ENCODE measurements at regions not wholly inside any gene's neighbourhood (a gene's known extent, or its start where the extent isn't known, plus 50 kb on each side); places are given as distances from the start of the nearest gene placed in this dataset.

DNA sequence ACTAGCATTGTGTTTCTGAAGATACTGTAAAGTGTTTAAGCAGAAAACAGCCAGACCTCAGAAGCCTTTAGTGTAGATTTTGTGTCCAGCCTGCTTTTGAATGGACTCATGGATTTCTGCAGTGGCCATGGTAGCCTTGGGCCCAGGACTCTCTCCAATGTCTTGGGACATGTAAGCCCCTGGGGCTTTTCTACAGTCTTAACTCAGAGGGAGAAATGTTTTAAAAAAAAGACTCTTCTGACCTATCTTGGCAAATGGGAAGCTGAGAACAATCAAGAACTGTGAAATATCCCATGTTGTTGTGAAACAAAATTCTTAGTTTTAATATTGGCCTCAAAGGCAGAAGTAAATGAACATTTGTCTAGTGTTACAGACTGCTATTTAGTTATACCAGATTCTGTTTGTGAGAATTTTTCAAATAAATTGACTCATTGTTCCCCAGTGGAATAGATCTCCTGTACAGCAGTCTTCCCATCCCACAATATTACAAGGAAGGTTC, 112.5 kb upstream of the DMAC1 start:
- DNase-seq, result no peak
- Histone ChIP-seq H3K27ac (no peak overlapping the region), H3K36me3 (replicated peaks in 1 of 2) (no peaks in the 10 kb centered on the region), H3K27me3 (no peaks in the 10 kb centered on the region), H3K4me3 (no peak overlapping the region), H3K4me1 (replicated peaks in 1 of 2) (no peaks in the 10 kb centered on the region), H3K9me3 (replicated peaks in 1 of 3) (no peaks in the 10 kb centered on the region)
- TF ChIP-seq POLR2A (IDR thresholded peaks at IDR 0.05), result no peak
- TF ChIP-seq, protein P1, sequence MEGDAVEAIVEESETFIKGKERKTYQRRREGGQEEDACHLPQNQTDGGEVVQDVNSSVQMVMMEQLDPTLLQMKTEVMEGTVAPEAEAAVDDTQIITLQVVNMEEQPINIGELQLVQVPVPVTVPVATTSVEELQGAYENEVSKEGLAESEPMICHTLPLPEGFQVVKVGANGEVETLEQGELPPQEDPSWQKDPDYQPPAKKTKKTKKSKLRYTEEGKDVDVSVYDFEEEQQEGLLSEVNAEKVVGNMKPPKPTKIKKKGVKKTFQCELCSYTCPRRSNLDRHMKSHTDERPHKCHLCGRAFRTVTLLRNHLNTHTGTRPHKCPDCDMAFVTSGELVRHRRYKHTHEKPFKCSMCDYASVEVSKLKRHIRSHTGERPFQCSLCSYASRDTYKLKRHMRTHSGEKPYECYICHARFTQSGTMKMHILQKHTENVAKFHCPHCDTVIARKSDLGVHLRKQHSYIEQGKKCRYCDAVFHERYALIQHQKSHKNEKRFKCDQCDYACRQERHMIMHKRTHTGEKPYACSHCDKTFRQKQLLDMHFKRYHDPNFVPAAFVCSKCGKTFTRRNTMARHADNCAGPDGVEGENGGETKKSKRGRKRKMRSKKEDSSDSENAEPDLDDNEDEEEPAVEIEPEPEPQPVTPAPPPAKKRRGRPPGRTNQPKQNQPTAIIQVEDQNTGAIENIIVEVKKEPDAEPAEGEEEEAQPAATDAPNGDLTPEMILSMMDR (IDR thresholded peaks at IDR 0.05), result no peak
- intact Hi-C loops (cut with DNase I), result no loop called here

GRCh38 chr9:7910426-7911020, 110.9 kb upstream of the DMAC1 start:
- no peaks in the 10 kb centered on the region for H3K36me3 ChIP-seq (replicated peaks in 1 of 2)
- H3K4me3 ChIP-seq, result no peak overlapping the region
- intact Hi-C loops (cut with DNase I), result no loop called here
- no peak overlapping the region for H3K27ac ChIP-seq
- no peaks in the 10 kb centered on the region for H3K4me1 ChIP-seq (replicated peaks in 1 of 2)
- no peak for TF ChIP-seq POLR2A (IDR thresholded peaks at IDR 0.05)
- WGBS, 4 donors, result 61 to 71% (median 67%) methylated on average over 6 of the region's 6 CpGs
- H3K9me3 ChIP-seq (replicated peaks in 1 of 3), result no peaks in the 10 kb centered on the region
- H3K27me3 ChIP-seq, result no peaks in the 10 kb centered on the region
- no peak for DNase-seq

DNA sequence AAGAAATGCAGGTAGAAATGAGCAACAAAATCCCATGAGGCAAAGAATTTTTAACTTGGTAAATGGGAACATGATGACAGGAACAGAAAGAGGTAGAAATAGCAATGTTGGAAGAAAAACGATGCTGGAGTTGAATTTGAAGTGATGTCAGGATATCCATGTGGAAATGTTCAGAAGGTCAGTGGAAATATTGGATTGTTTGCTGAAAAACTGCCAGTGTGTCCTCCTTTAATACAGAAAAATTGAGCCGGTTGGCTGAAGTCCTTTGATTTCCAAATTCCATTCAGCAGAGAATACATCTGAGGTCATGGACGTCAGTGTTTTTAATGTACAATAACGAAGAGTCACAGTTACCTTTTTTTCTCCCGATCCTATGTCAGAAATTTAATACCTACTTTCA, 110.0 kb upstream of the DMAC1 start:
- Histone ChIP-seq H3K27ac (no peak overlapping the region), H3K36me3 (replicated peaks in 1 of 2) (no peaks in the 10 kb centered on the region), H3K9me3 (replicated peaks in 1 of 3) (no peaks in the 10 kb centered on the region), H3K4me1 (replicated peaks in 1 of 2) (no peaks in the 10 kb centered on the region), H3K4me3 (no peak overlapping the region), H3K27me3 (no peaks in the 10 kb centered on the region)
- no peak for DNase-seq
- no peak for TF ChIP-seq POLR2A (IDR thresholded peaks at IDR 0.05)
- TF ChIP-seq, protein P1 (IDR thresholded peaks at IDR 0.05), result no peak
- intact Hi-C loops (cut with DNase I), result no loop called here
- WGBS, 4 donors, result 61 to 74% (median 72%) methylated on average over 5 of the region's 5 CpGs

GRCh38 chr9:7907551-7908337, 108.2 kb upstream of the DMAC1 start:
- no peak for DNase-seq
- Histone ChIP-seq H3K4me3 (no peak overlapping the region), H3K27ac (no peak overlapping the region), H3K9me3 (replicated peaks in 1 of 3) (no peaks in the 10 kb centered on the region), H3K27me3 (no peaks in the 10 kb centered on the region), H3K36me3 (replicated peaks in 1 of 2) (no peaks in the 10 kb centered on the region), H3K4me1 (replicated peaks in 1 of 2) (no peaks in the 10 kb centered on the region)
- intact Hi-C loops (cut with DNase I), result no loop called here
- 71 to 78% (median 77%) methylated on average over 5 of the region's 5 CpGs for whole genome bisulfite sequencing, 4 donors
- TF ChIP-seq, protein P1 (IDR thresholded peaks at IDR 0.05), result no peak
- TF ChIP-seq POLR2A (IDR thresholded peaks at IDR 0.05), result no peak

Measured in adrenal gland (tissue), 9 donors.